Spleen (tissue), 7 donors: ENCODE measurements at regions not wholly inside any gene's neighbourhood (a gene's known extent, or its start where the extent isn't known, plus 50 kb on each side); places are given as distances from the start of the nearest gene placed in this dataset.

Experiments
- CTCF ChIP-seq, 11 experiments: fragments of 200-600 bp in 7 of 11; fragments of 450-650 bp in 4 of 11; sonication (generic) in 4 of 11; IDR thresholded peaks in 8 of 11; conservative IDR thresholded peaks in 3 of 11; 1 replicate in 7 of 11; 2 replicates in 4 of 11; pipeline versions ENCODE4 v1.4.0 to v1.8.0; 2016 to 2021; ENCODE audit warnings: antibody characterized with exemption in 11 of 11, inconsistent platforms in 4 of 11, mild to moderate bottlenecking in 1 of 11
- POLR2A ChIP-seq, 3 donors: fragments of 450-650 bp; IDR thresholded peaks; one replicate each; pipeline ENCODE4 v1.5.1; 2017; ENCODE audit warnings: antibody characterized with exemption in 3 of 3, mild to moderate bottlenecking in 1 of 3
- POLR2AphosphoS5 ChIP-seq, 3 donors: sonication (generic); formaldehyde crosslinking; IDR thresholded peaks; one replicate each; pipeline ENCODE4 v1.5.1; 2017; ENCODE audit warnings: antibody characterized with exemption in 3 of 3
- donor health status: DM: no; HTN: no; CAD: no; lungs with moderate emphysema.
- donor health status: DM: no; HTN: no; CAD: no.
- donor health status: DM: no; HTN: no; CAD: no.

GRCh38 chr2:226176283-226176984 is 623.2 kb downstream of the IRS1 start:
- no peak for TF ChIP-seq POLR2A (IDR thresholded peaks at IDR 0.05)
- TF ChIP-seq CTCF (IDR thresholded peaks at IDR 0.05 in 8 of 11, conservative IDR thresholded peaks at IDR 0.05 in 3 of 11), result no peak
- TF ChIP-seq POLR2AphosphoS5 (IDR thresholded peaks at IDR 0.05), result no peak
